IPS-20b (cell line): ENCODE measurements at regions not wholly inside any gene's neighbourhood (a gene's known extent, or its start where the extent isn't known, plus 50 kb on each side); places are given as distances from the start of the nearest gene placed in this dataset.
"Not testable (repeated sequence)": the region's sequence is repeated elsewhere in the genome, so short reads cannot be mapped to it uniquely, and the experiment has no call there.

Source experiments
- H3K27ac ChIP-seq: one replicate; pipeline ENCODE4 v1.5.1; 2013; ENCODE audit warnings: low read length
- H3K27me3 ChIP-seq: 2 replicates; pipeline ENCODE4 v1.6.1; 2013; ENCODE audit warnings: mild to moderate bottlenecking, low read length, inconsistent platforms; ENCODE audit not compliant: insufficient read depth
- H3K36me3 ChIP-seq: 2 replicates; pipeline ENCODE4 v1.6.1; 2013; ENCODE audit warnings: low read depth, mild to moderate bottlenecking, inconsistent platforms, low read length, moderate library complexity; ENCODE audit not compliant: insufficient read depth
- H3K4me1 ChIP-seq: 2 replicates; pipeline ENCODE4 v1.6.1; 2013; ENCODE audit warnings: mild to moderate bottlenecking, control low read depth, inconsistent platforms, low read length, moderate library complexity; ENCODE audit not compliant: insufficient read depth
- H3K4me3 ChIP-seq: 2 replicates; pipeline ENCODE4 v1.5.1; 2013; ENCODE audit warnings: mild to moderate bottlenecking, low read length, inconsistent platforms
- H3K9ac ChIP-seq: 2 replicates; pipeline ENCODE4 v1.6.1; 2013; ENCODE audit warnings: low read depth, mild to moderate bottlenecking, inconsistent platforms, low read length, moderate library complexity
- H3K9me3 ChIP-seq: 2 replicates; pipeline ENCODE4 v1.6.1; 2013; ENCODE audit warnings: mild to moderate bottlenecking, low read depth, low read length, inconsistent platforms; ENCODE audit not compliant: insufficient read depth

DNA sequence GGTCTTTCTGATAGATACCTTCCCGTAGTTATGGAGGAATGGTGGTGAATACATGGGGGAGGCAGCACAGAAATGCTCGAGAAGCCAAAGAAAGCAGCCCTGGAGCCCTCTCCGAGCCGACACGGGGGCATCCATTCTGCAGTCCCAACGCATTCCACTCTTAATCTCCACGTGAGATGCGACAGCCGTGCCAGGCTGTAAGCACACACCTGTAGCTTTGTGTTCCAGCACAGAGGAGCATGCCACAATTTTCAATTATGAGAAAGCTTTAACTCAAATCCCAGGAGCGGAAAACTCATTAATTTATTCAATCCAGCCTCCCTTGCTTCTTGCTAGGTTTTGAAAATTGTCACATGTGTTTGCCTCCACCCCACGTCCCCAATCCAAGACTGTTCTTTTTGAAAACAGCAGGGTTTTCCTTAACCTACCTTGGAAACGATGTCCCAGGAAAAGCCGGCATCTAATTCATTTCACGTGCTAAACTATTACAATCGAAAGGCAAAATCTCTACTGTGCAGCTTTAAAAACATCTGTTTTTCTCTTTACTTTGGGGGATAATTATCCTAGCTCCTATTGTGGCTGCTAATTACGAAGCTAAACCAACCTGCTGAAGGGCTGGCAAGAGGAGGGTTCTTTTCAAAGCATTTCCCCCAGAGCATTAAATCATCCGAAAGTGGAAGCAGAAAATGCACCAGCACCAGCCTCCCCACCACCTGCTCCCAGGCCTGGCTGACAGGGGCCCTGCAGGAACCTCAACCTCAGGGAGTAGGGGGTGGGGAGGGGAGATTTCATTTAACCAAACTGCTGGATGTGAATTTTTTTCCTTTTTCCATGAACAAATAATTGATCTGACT is 56.0 kb upstream of the CHST15 start:
- Histone ChIP-seq H3K4me3 (no peak overlapping the region), H3K36me3 (no peaks in the 10 kb centered on the region), H3K9ac (no peak overlapping the region), H3K9me3 (no peaks in the 10 kb centered on the region), H3K27ac (no peak overlapping the region), H3K27me3 (no peaks in the 10 kb centered on the region), H3K4me1 (peaks cover 9% of the 10 kb centered on the region; the same call in 1 of the 2 replicates)

DNA sequence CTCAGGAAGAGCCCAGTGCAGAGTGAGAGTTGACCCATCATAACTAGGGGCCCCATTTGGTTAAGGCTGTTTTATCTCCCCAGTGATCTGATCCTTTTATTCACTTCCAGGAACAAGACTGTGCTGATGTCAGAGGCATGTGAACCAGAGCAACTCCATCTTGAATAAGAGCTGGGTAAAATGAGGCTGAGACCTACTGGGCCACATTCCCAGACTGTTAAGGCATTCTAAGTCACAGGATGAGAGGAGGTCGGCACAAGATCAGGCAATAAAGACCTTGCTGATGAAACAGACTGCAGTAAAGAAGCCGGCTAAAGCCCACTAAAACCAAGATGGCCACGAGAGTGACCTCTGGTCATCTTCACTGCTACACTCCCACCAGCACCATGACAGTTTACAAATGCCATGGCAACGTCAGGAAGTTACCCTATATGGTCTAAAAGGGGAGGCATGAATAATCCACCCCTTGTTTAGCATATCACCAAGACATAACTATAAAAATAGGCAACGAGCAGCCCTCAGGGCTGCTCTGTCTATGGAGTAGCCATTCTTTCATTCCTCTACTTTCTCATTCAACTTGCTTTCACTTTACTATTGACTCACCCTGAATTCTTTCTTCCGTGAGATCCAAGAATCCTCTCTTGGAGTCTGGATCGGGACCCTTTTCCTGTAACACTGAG is 55.3 kb upstream of the CHST15 start:
- H3K27me3 ChIP-seq, H3K36me3 ChIP-seq, H3K4me3 ChIP-seq, H3K4me1 ChIP-seq, H3K9ac ChIP-seq, H3K27ac ChIP-seq, H3K9me3 ChIP-seq: not testable (repeated sequence)

DNA sequence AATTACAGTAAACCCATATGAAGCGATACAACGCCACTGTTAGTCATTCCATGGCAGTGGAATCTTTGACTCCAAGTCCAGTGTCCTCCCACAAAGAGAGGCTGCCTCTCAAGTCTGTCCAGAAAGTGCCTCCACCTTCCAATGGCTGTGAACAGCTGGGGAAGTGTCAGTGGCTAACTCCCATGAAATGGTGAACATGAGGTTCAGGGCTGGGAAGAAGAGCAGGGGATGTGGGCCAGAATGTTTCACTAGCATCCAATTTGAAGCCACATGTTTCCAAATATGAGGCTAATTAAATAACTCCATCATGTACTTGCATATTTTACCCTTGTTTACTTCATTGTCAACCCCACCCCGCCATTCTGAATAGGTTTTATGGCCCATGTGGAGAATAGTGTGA is 53.1 kb upstream of the CHST15 start:
- H3K27ac ChIP-seq, result no peak overlapping the region
- no peaks in the 10 kb centered on the region for H3K27me3 ChIP-seq
- no peak overlapping the region for H3K9ac ChIP-seq
- no peaks in the 10 kb centered on the region for H3K36me3 ChIP-seq
- H3K9me3 ChIP-seq, result no peaks in the 10 kb centered on the region
- H3K4me1 ChIP-seq, result peaks cover 9% of the 10 kb centered on the region; the same call in 1 of the 2 replicates
- no peak overlapping the region for H3K4me3 ChIP-seq

DNA sequence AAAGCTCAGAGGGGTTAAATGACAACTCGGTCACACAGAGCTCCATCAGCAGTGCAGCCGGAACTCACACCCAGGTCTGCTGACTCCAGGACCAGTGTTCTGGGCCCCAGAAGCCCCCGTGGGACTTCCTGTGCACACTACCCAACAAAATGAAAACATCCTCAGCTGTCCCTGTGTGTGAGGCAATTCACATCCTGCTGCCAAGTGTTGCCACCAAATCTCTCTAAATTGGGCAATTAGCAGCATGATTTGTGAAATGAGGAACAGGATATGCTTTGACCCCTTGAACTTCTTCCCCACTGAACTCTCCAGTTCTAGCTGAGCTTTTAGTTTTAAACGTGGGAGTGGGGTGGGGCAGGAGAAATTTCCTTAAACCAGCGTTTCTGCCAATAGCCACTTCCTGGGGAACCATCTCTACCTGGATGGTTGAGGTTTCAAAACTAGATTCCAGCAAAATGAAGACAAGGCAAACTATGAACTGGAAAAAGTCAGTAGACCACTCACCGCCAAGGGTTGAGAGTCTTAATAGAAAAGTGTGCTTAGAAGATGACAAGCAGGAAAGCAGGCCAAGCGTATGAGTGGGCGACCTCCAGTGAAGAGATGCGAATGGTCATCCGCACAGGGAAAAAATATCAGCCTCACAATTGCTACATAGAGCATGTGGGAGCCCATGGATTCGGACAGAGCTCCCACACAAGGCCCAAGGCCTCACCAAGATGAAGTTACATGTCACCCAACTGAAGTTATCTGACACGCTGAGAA is 51.9 kb upstream of the CHST15 start:
- Histone ChIP-seq H3K4me3 (no peak overlapping the region), H3K27me3 (no peaks in the 10 kb centered on the region), H3K9me3 (no peaks in the 10 kb centered on the region), H3K27ac (no peak overlapping the region), H3K4me1 (peaks cover 9% of the 10 kb centered on the region; the same call in 1 of the 2 replicates), H3K9ac (no peak overlapping the region), H3K36me3 (no peaks in the 10 kb centered on the region)

DNA sequence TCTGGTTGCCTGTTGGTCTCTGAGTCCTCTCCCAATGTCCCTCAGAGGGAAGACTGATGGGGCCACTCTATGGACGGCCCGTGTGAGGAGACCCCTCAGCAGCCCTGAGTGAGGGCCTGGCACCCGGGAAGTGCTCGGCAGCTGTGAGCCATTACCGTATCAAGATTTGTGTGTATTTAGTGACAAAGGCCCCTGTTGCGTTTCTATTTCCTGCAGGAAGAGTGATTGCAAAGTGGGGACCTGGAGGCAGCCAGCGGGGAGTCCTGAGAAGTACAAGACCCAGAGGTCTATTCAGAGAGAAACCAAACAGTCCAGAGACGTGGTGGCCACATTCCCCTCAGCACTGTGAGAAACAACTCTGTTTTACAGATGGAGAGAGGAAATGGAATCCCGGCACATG is 51.1 kb upstream of the CHST15 start:
- H3K9ac ChIP-seq, result no peak overlapping the region
- no peak overlapping the region for H3K4me3 ChIP-seq
- H3K27me3 ChIP-seq, result no peaks in the 10 kb centered on the region
- H3K36me3 ChIP-seq, result no peaks in the 10 kb centered on the region
- H3K9me3 ChIP-seq, result no peaks in the 10 kb centered on the region
- H3K4me1 ChIP-seq, result peaks cover 6% of the 10 kb centered on the region; the same call in 1 of the 2 replicates
- no peak overlapping the region for H3K27ac ChIP-seq

DNA sequence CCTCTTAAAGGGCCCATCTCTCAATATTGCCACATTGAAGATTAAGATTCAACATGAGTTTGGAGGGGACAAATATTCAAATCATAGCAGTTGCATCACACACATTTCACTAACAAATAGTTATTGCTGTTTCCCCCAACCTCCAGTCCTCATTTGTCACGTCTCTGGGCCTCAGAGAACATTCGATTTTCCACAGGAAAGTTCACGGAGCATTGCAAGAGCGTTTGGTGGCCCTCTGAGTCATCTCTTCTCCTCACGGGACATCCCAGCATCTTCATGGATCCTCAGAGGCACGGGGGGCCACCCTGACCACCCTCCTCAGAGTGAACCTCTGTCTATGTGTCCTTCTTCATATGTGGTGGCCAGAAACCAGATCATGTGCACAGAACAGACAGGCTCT is 50.3 kb upstream of the CHST15 start:
- no peaks in the 10 kb centered on the region for H3K36me3 ChIP-seq
- no peak overlapping the region for H3K27ac ChIP-seq
- H3K4me1 ChIP-seq, result 0 out of 2 replicates have a peak, but pooled peaks cover 3% of the 10 kb centered on the region
- H3K9ac ChIP-seq, result no peak overlapping the region
- H3K27me3 ChIP-seq, result no peaks in the 10 kb centered on the region
- H3K9me3 ChIP-seq, result no peaks in the 10 kb centered on the region
- H3K4me3 ChIP-seq, result no peak overlapping the region
